ENCODE measurements at regions not wholly inside any gene's neighbourhood (a gene's known extent, or its start where the extent isn't known, plus 50 kb on each side); places are given as distances from the start of the nearest gene placed in this dataset.

GRCh38 chr17:70655176-70655958, 486.0 kb downstream of the KCNJ2 start:
- TF ChIP-seq, protein P1, sequence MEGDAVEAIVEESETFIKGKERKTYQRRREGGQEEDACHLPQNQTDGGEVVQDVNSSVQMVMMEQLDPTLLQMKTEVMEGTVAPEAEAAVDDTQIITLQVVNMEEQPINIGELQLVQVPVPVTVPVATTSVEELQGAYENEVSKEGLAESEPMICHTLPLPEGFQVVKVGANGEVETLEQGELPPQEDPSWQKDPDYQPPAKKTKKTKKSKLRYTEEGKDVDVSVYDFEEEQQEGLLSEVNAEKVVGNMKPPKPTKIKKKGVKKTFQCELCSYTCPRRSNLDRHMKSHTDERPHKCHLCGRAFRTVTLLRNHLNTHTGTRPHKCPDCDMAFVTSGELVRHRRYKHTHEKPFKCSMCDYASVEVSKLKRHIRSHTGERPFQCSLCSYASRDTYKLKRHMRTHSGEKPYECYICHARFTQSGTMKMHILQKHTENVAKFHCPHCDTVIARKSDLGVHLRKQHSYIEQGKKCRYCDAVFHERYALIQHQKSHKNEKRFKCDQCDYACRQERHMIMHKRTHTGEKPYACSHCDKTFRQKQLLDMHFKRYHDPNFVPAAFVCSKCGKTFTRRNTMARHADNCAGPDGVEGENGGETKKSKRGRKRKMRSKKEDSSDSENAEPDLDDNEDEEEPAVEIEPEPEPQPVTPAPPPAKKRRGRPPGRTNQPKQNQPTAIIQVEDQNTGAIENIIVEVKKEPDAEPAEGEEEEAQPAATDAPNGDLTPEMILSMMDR (IDR thresholded peaks at IDR 0.05) = no peak
- no peak for TF ChIP-seq POLR2A (IDR thresholded peaks at IDR 0.05)

All from uterus (tissue), 2 donors.